ENCODE measurements at regions not wholly inside any gene's neighbourhood (a gene's known extent, or its start where the extent isn't known, plus 50 kb on each side); places are given as distances from the start of the nearest gene placed in this dataset.

DNA sequence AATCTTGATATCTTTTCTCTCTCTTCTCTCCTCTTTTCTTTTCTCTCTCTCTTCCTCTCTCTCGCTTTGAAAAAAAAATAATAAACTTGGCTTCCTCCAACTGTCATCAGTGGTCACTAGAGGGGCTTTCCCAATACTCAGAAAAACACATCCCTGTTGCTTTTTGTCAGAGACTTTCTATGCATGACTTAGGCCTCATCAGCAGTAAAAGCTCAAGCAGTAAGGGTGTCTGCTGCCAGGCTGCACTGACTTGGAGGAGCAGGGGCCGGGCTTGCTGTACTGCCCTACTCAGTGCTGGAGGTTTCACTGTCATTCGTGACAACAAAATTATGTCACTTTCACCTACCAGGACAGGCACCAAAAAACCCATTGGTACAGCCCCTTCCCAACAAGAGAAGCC lies 272.0 kb downstream of the ADGB start:
- TF ChIP-seq, protein P1, sequence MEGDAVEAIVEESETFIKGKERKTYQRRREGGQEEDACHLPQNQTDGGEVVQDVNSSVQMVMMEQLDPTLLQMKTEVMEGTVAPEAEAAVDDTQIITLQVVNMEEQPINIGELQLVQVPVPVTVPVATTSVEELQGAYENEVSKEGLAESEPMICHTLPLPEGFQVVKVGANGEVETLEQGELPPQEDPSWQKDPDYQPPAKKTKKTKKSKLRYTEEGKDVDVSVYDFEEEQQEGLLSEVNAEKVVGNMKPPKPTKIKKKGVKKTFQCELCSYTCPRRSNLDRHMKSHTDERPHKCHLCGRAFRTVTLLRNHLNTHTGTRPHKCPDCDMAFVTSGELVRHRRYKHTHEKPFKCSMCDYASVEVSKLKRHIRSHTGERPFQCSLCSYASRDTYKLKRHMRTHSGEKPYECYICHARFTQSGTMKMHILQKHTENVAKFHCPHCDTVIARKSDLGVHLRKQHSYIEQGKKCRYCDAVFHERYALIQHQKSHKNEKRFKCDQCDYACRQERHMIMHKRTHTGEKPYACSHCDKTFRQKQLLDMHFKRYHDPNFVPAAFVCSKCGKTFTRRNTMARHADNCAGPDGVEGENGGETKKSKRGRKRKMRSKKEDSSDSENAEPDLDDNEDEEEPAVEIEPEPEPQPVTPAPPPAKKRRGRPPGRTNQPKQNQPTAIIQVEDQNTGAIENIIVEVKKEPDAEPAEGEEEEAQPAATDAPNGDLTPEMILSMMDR (IDR thresholded peaks at IDR 0.05): no peak
- TF ChIP-seq POLR2A (IDR thresholded peaks at IDR 0.05): no peak
